Hepatocyte (in vitro differentiated cells): ENCODE measurements at regions not wholly inside any gene's neighbourhood (a gene's known extent, or its start where the extent isn't known, plus 50 kb on each side); places are given as distances from the start of the nearest gene placed in this dataset.

Source experiments
- DNase-seq: peaks from one replicate; pipeline ENCODE4 v3.0.0-alpha.2; 2016; ENCODE audit warnings: low spot score
- H2AFZ ChIP-seq: fragments of 200-600 bp; sonication (generic); 2 replicates; pipeline ENCODE4 v1.6.0; 2016; ENCODE audit warnings: antibody characterized with exemption, mild to moderate bottlenecking
- H3K27ac ChIP-seq: fragments of 200-600 bp; sonication (generic); 2 replicates; pipeline ENCODE4 v1.5.1; 2016; ENCODE audit warnings: mild to moderate bottlenecking
- H3K27me3 ChIP-seq: fragments of 200-600 bp; sonication (generic); 2 replicates; pipeline ENCODE4 v1.6.1; 2016
- H3K36me3 ChIP-seq: fragments of 200-600 bp; sonication (generic); replicated peaks from 2 replicates; pipeline ENCODE4 v1.5.1; 2016; ENCODE audit warnings: low read depth; ENCODE audit not compliant: insufficient read depth
- H3K4me1 ChIP-seq: fragments of 200-600 bp; sonication (generic); 2 replicates; pipeline ENCODE4 v1.5.1; 2016; ENCODE audit warnings: mild to moderate bottlenecking, moderate library complexity; ENCODE audit not compliant: insufficient read depth
- H3K4me2 ChIP-seq: fragments of 200-600 bp; sonication (generic); 2 replicates; pipeline ENCODE4 v1.6.0; 2016
- H3K4me3 ChIP-seq: fragments of 200-600 bp; sonication (generic); 2 replicates; pipeline ENCODE4 v1.5.1; 2016; ENCODE audit warnings: mild to moderate bottlenecking
- H3K79me2 ChIP-seq: fragments of 200-600 bp; sonication (generic); 2 replicates; pipeline ENCODE4 v1.6.0; 2017; ENCODE audit warnings: mild to moderate bottlenecking
- H3K9me2 ChIP-seq: fragments of 200-600 bp; sonication (generic); replicated peaks from 2 replicates; pipeline ENCODE4 v1.6.0; 2017; ENCODE audit warnings: mild to moderate bottlenecking; ENCODE audit not compliant: insufficient read depth
- H3K9me3 ChIP-seq: fragments of 200-600 bp; sonication (generic); 2 replicates; pipeline ENCODE4 v1.5.1; 2016; ENCODE audit warnings: low read depth, mild to moderate bottlenecking
- H4K20me1 ChIP-seq: fragments of 200-600 bp; sonication (generic); 2 replicates; pipeline ENCODE4 v1.6.0; 2016; ENCODE audit warnings: mild to moderate bottlenecking; ENCODE audit not compliant: insufficient read depth, poor library complexity, severe bottlenecking
- EZH2 ChIP-seq: fragments of 200-600 bp; sonication (generic); IDR thresholded peaks from 2 replicates; pipeline ENCODE4 v1.6.1; 2016; ENCODE audit warnings: antibody characterized with exemption, mild to moderate bottlenecking, borderline replicate concordance
- EZH2phosphoT487 ChIP-seq: fragments of 200-600 bp; sonication (generic); IDR thresholded peaks from one replicate; pipeline ENCODE4 v1.6.1; 2018; ENCODE audit warnings: antibody characterized with exemption, mild to moderate bottlenecking, low read depth, moderate library complexity; ENCODE audit not compliant: unreplicated experiment, severe bottlenecking
- WGBS: methylation state at CpG from one replicate; pipeline ENCODE4 v1.1.6; 2016; ENCODE audit warnings: low lambda C conversion rate; ENCODE audit errors: missing lambda C conversion rate; 5-methylcytosine and 5-hydroxymethylcytosine counted together
- TF ChIP-seq, protein P1 (sequence below): fragments of 200-600 bp; sonication (generic); IDR thresholded peaks from 2 replicates; pipeline ENCODE4 v1.5.1; 2016; ENCODE audit warnings: antibody characterized with exemption, mild to moderate bottlenecking; ENCODE audit not compliant: poor library complexity

DNA sequence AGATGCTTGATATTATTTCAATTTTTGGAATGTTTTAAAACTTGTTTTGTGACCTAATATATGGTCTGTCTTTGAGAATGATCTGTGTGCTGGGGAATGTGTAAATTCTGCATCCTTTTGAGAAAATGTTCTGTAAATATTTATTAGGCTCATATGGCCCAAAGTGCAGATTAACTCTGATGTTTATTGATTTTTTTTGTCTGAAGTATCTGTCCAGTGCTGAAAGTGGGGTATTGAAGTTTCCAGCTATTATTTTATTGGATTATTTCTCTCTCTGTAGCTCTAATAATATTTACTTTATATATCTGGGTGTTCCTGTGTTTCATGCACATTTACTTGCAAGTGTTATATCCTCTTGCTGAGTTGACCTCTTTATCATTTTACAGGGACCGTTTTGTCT is 1397.2 kb downstream of the PLA2G4A start:
- no peaks in the 10 kb centered on the region for H3K9me3 ChIP-seq
- WGBS, result 88% methylated on average over 1 of the region's 1 CpG
- no peaks in the 10 kb centered on the region for H3K27me3 ChIP-seq
- H3K4me1 ChIP-seq, result no peaks in the 10 kb centered on the region
- no peak overlapping the region for H3K27ac ChIP-seq
- no peak overlapping the region for H2AFZ ChIP-seq
- H3K4me3 ChIP-seq, result no peak overlapping the region
- H3K36me3 ChIP-seq, result no peaks in the 10 kb centered on the region
- no peak for DNase-seq
- H4K20me1 ChIP-seq, result no peaks in the 10 kb centered on the region
- H3K79me2 ChIP-seq, result no peaks in the 10 kb centered on the region
- no peak overlapping the region for H3K4me2 ChIP-seq
- H3K9me2 ChIP-seq, result no peaks in the 10 kb centered on the region
- TF ChIP-seq EZH2, result no peak
- TF ChIP-seq, protein P1, sequence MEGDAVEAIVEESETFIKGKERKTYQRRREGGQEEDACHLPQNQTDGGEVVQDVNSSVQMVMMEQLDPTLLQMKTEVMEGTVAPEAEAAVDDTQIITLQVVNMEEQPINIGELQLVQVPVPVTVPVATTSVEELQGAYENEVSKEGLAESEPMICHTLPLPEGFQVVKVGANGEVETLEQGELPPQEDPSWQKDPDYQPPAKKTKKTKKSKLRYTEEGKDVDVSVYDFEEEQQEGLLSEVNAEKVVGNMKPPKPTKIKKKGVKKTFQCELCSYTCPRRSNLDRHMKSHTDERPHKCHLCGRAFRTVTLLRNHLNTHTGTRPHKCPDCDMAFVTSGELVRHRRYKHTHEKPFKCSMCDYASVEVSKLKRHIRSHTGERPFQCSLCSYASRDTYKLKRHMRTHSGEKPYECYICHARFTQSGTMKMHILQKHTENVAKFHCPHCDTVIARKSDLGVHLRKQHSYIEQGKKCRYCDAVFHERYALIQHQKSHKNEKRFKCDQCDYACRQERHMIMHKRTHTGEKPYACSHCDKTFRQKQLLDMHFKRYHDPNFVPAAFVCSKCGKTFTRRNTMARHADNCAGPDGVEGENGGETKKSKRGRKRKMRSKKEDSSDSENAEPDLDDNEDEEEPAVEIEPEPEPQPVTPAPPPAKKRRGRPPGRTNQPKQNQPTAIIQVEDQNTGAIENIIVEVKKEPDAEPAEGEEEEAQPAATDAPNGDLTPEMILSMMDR, result no peak

GRCh38 chr1:188228623-188229022 is 1399.9 kb downstream of the PLA2G4A start:
- no peak overlapping the region for H2AFZ ChIP-seq
- TF ChIP-seq EZH2, result no peak
- TF ChIP-seq EZH2phosphoT487, result no peak
- TF ChIP-seq, protein P1, result no peak
- no peak overlapping the region for H3K4me2 ChIP-seq
- H3K4me1 ChIP-seq, result no peaks in the 10 kb centered on the region
- H3K9me2 ChIP-seq, result no peaks in the 10 kb centered on the region
- H3K27me3 ChIP-seq, result no peaks in the 10 kb centered on the region
- no peaks in the 10 kb centered on the region for H4K20me1 ChIP-seq
- H3K9me3 ChIP-seq, result no peaks in the 10 kb centered on the region
- H3K36me3 ChIP-seq, result no peaks in the 10 kb centered on the region
- H3K4me3 ChIP-seq, result no peak overlapping the region
- no peak overlapping the region for H3K27ac ChIP-seq
- H3K79me2 ChIP-seq, result no peaks in the 10 kb centered on the region
- DNase-seq, result no peak

DNA sequence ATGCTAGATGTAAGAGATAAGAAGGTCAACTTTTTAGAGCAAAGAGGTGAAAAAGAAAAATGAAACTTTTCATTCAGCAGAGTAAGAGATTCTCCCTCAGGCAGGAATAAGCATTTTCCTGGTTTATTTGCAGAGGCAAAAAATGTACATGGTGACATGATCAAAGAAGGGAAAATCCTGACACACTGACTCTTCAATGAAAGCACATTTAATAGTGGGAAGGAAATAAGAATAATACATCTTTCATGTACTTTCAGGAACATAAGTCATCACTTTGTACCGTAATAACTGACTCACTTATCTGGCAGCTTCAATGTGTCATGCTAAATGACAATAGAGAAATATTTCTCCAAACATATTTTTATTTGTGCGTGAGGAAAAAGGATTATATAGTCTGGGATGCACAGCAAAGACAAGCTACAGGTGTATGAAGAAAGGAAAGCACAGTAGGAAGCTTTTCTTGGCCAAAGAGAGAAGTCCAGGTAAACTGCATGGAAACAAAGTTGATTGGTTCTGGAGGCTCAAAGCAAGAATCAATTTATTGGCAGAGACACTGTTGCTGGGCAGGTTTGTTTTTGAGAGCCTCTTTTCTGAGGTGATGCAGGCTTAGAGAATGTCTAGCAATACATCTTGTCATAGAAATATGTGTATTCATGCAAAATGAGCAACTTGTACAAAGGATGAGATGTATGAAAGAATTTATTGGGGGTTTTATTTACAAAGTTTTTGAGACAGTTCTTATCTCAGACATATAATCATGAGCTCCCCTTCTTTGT is 1409.0 kb downstream of the PLA2G4A start:
- Histone ChIP-seq H4K20me1 (no peaks in the 10 kb centered on the region), H3K4me3 (no peak overlapping the region), H3K36me3 (no peaks in the 10 kb centered on the region), H2AFZ (no peak overlapping the region), H3K9me3 (no peaks in the 10 kb centered on the region), H3K27me3 (no peaks in the 10 kb centered on the region), H3K4me1 (no peaks in the 10 kb centered on the region), H3K4me2 (no peak overlapping the region), H3K9me2 (no peaks in the 10 kb centered on the region), H3K27ac (no peak overlapping the region), H3K79me2 (no peaks in the 10 kb centered on the region)
- DNase-seq, result no peak
- TF ChIP-seq, protein P1, result no peak
- no peak for TF ChIP-seq EZH2phosphoT487
- no peak for TF ChIP-seq EZH2
- WGBS, result 78% methylated on average over 2 of the region's 2 CpGs
